ENCODE measurements at regions not wholly inside any gene's neighbourhood (a gene's known extent, or its start where the extent isn't known, plus 50 kb on each side); places are given as distances from the start of the nearest gene placed in this dataset.

GRCh38 chr18:47758000-47758399 lies 172.5 kb downstream of the SMAD2 start:
- WGBS, 3 donors = 62 to 71% (median 62%) methylated on average over 2 of the region's 2 CpGs
- H3K27ac ChIP-seq = no peak overlapping the region
- H3K4me3 ChIP-seq = no peak overlapping the region
- DNase-seq = no peak
- peaks cover 3% of the 10 kb centered on the region for H3K9me3 ChIP-seq
- no peaks in the 10 kb centered on the region for H3K4me1 ChIP-seq
- TF ChIP-seq CTCF (IDR thresholded peaks at IDR 0.05) = peak; percentile 8
- ATAC-seq = no peak
- peaks cover 0 to 13% (median 2%) of the 10 kb centered on the region in 3 donors for H3K27me3 ChIP-seq (ENCODE audit: insufficient read depth in 3 of 3, low read length in 2 of 3)
- H3K36me3 ChIP-seq (ENCODE audit: insufficient read depth in 1 of 2, low read depth in 1 of 2) = no peaks in the 10 kb centered on the region
- intact Hi-C loops (cut with DNase I) = no loop called here

GRCh38 chr18:47756364-47757016 lies 174.0 kb downstream of the SMAD2 start:
- 23 to 25% (median 25%) methylated on average over 9 of the region's 9 CpGs for WGBS, 3 donors
- Histone ChIP-seq H3K4me3 (no peak overlapping the region), H3K27me3 (ENCODE audit: insufficient read depth in 3 of 3, low read length in 2 of 3) (peaks cover 0 to 13% (median 2%) of the 10 kb centered on the region in 3 donors), H3K27ac (no peak overlapping the region), H3K36me3 (ENCODE audit: insufficient read depth in 1 of 2, low read depth in 1 of 2) (no peaks in the 10 kb centered on the region), H3K9me3 (peaks cover 3% of the 10 kb centered on the region), H3K4me1 (no peaks in the 10 kb centered on the region)
- ATAC-seq (peak in 3 of 4 donors; percentile 57 to 66 (median 59)), DNase-seq (peak; percentile 33 to 63)
- intact Hi-C loops (cut with DNase I) = no loop called here
- TF ChIP-seq CTCF (IDR thresholded peaks at IDR 0.05) = peak; percentile 64

GRCh38 chr18:47755102-47755456 lies 175.4 kb downstream of the SMAD2 start:
- DNase-seq (no peak), ATAC-seq (no peak)
- TF ChIP-seq CTCF (IDR thresholded peaks at IDR 0.05) = no peak
- Histone ChIP-seq H3K27me3 (ENCODE audit: insufficient read depth in 3 of 3, low read length in 2 of 3) (peaks cover 0 to 13% (median 2%) of the 10 kb centered on the region in 3 donors), H3K4me1 (no peaks in the 10 kb centered on the region), H3K9me3 (no peaks in the 10 kb centered on the region), H3K27ac (no peak overlapping the region), H3K36me3 (ENCODE audit: insufficient read depth in 1 of 2, low read depth in 1 of 2) (no peaks in the 10 kb centered on the region), H3K4me3 (no peak overlapping the region)
- WGBS, 3 donors = 79 to 81% (median 80%) methylated on average over 4 of the region's 4 CpGs
- intact Hi-C loops (cut with DNase I) = no loop called here

- ATAC-seq = peak in 1 of 4 donors; percentile 42
- peak; percentile 38 for TF ChIP-seq CTCF (IDR thresholded peaks at IDR 0.05)
Measured at GRCh38 chr18:47754311-47755101, 176.0 kb downstream of the SMAD2 start.

More at GRCh38 chr18:47754311-47755101, 176.0 kb downstream of the SMAD2 start:
- WGBS, 3 donors = 41 to 52% (median 50%) methylated on average over 28 to 29 of the region's 29 CpGs
- Histone ChIP-seq H3K36me3 (ENCODE audit: insufficient read depth in 1 of 2, low read depth in 1 of 2) (no peaks in the 10 kb centered on the region), H3K9me3 (no peaks in the 10 kb centered on the region), H3K4me1 (no peaks in the 10 kb centered on the region), H3K27ac (no peak overlapping the region), H3K4me3 (no peak overlapping the region), H3K27me3 (ENCODE audit: insufficient read depth in 3 of 3, low read length in 2 of 3) (peaks cover 0 to 13% (median 2%) of the 10 kb centered on the region in 3 donors)
- no peak for DNase-seq
- intact Hi-C loops (cut with DNase I) = loop anchor here in 1 of 2 donors (5.0 kb wide), 1 partner anchor 702 kb away; no protein-coding TSS in a partner anchor

Measured in psoas muscle (tissue), 7 donors.